Stimulated activated CD8-positive, alpha-beta memory T cell treated with anti-CD3 and anti-CD28 coated beads, Interleukin-4, amount 100 ng/mL, for 24 hours (primary cell): ENCODE measurements at regions not wholly inside any gene's neighbourhood (a gene's known extent, or its start where the extent isn't known, plus 50 kb on each side); places are given as distances from the start of the nearest gene placed in this dataset.

Experiments used
- DNase-seq: peaks from one replicate; pipeline ENCODE4 v3.0.0-alpha.2; 2020; ENCODE audit warnings: low read depth

- no peak for DNase-seq
These were observed 86.7 kb upstream of the TTC34 start for GRCh38 chr1:2887941-2888855.

GRCh38 chr1:2890221-2890850 is 88.8 kb upstream of the TTC34 start:
- DNase-seq = no peak

- no peak for DNase-seq
These were observed 90.5 kb upstream of the TTC34 start for GRCh38 chr1:2891923-2892448.

GRCh38 chr1:2893473-2894120 is 92.1 kb upstream of the TTC34 start:
- DNase-seq = no peak

GRCh38 chr1:2894381-2895041 is 93.0 kb upstream of the TTC34 start:
- no peak for DNase-seq

GRCh38 chr1:2896824-2897223 is 95.3 kb upstream of the TTC34 start:
- DNase-seq = no peak

GRCh38 chr1:2903226-2903625 is 101.7 kb upstream of the TTC34 start:
- no peak for DNase-seq

GRCh38 chr1:2904191-2904590 is 102.7 kb upstream of the TTC34 start:
- DNase-seq = no peak

- no peak for DNase-seq
These were observed 103.9 kb upstream of the TTC34 start for GRCh38 chr1:2905356-2905755.

GRCh38 chr1:2906085-2906484 is 104.6 kb upstream of the TTC34 start:
- no peak for DNase-seq

GRCh38 chr1:2906620-2907019 is 105.1 kb upstream of the TTC34 start:
- no peak for DNase-seq

GRCh38 chr1:2907051-2907450 is 105.6 kb upstream of the TTC34 start:
- DNase-seq = no peak

GRCh38 chr1:2908081-2908480 is 106.6 kb upstream of the TTC34 start:
- DNase-seq = no peak

GRCh38 chr1:2908561-2908960 is 107.1 kb upstream of the TTC34 start:
- no peak for DNase-seq

GRCh38 chr1:2909797-2910196 is 108.3 kb upstream of the TTC34 start:
- DNase-seq = no peak

GRCh38 chr1:2910211-2910610 is 108.7 kb upstream of the TTC34 start:
- no peak for DNase-seq

- no peak for DNase-seq
These were observed 109.7 kb upstream of the ACTRT2 start for GRCh38 chr1:2911421-2912178.

- no peak for DNase-seq
These were observed 108.7 kb upstream of the ACTRT2 start for GRCh38 chr1:2912424-2913061.

- no peak for DNase-seq
These were observed 108.2 kb upstream of the ACTRT2 start for GRCh38 chr1:2913091-2913490.

GRCh38 chr1:2914702-2915101 is 106.6 kb upstream of the ACTRT2 start:
- no peak for DNase-seq

- DNase-seq = no peak
These were observed 105.1 kb upstream of the ACTRT2 start for GRCh38 chr1:2916153-2916552.
